AG09319 (cell line): ENCODE measurements at regions not wholly inside any gene's neighbourhood (a gene's known extent, or its start where the extent isn't known, plus 50 kb on each side); places are given as distances from the start of the nearest gene placed in this dataset.

Experiments used
- DNase-seq: peaks from one replicate; pipeline ENCODE4 v3.0.0-alpha.2; 2010; ENCODE audit warnings: low read depth; ENCODE audit errors: extremely low read depth
- CTCF ChIP-seq: IDR thresholded peaks from 2 replicates; pipeline ENCODE4 v1.5.1; 2011; ENCODE audit warnings: low read depth, mild to moderate bottlenecking, inconsistent platforms, low read length, moderate library complexity

GRCh38 chr10:33498391-33498891 is 164.0 kb upstream of the NRP1 start:
- no peak for TF ChIP-seq CTCF
- no peak for DNase-seq

- TF ChIP-seq CTCF = no peak
- no peak for DNase-seq
Measured at GRCh38 chr10:33497338-33497737, 162.9 kb upstream of the NRP1 start.

- DNase-seq = no peak
- TF ChIP-seq CTCF = no peak
Measured at GRCh38 chr10:33496096-33496495, 161.6 kb upstream of the NRP1 start.

GRCh38 chr10:33494694-33495265 is 160.3 kb upstream of the NRP1 start:
- no peak for TF ChIP-seq CTCF
- DNase-seq = no peak

GRCh38 chr10:33493978-33494377 is 159.5 kb upstream of the NRP1 start:
- DNase-seq = no peak
- no peak for TF ChIP-seq CTCF

GRCh38 chr10:33493497-33493896 is 159.0 kb upstream of the NRP1 start:
- TF ChIP-seq CTCF = no peak
- DNase-seq = no peak

GRCh38 chr10:33492701-33493345 is 158.4 kb upstream of the NRP1 start:
- TF ChIP-seq CTCF = no peak

More at GRCh38 chr10:33492701-33493345, 158.4 kb upstream of the NRP1 start:
- no peak for DNase-seq
